HL-60 (cell line): ENCODE measurements at regions not wholly inside any gene's neighbourhood (a gene's known extent, or its start where the extent isn't known, plus 50 kb on each side); places are given as distances from the start of the nearest gene placed in this dataset.

Source experiments
- CTCF ChIP-seq: IDR thresholded peaks from one replicate; pipeline ENCODE4 v1.5.1; 2011; ENCODE audit warnings: low read length, control low read depth, inconsistent platforms; ENCODE audit not compliant: insufficient read depth
- POLR2AphosphoS5 ChIP-seq: IDR thresholded peaks from 2 replicates; pipeline ENCODE4 v1.6.1; 2012; ENCODE audit warnings: low read depth

DNA sequence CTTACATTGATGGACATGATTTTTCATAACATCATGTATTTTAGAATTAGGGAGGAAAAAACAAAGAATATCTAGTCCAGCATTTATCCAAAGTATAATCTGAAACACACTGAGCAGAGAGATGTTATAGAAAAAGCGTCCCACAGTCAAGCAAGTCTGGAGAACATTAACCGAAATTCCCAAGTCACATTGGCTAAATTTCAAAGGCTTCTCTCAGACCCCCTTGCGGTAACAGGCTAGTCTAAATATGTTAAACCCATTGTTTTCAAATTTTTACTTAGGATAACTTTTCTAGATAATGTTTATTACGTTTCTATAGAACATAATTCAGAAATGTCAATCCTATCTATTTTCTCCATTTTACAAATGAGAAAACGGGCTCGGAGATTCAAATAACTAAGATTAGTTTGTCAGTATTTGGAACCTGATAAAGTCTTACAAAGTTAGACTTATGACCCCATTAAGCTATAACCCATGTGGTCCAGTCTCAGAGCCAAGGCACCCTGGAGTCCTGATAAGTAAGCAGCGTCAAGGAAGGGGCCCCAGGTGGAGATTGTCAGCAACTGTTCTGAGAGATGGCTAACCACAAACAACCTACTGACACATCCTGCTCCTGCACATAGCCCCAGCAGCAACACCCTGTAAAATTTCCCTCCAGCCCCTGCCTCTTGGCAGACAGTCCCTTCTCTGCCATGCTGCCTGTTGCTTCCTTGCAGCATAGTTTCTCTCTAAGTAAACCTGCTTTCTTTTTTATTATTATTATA, 220.6 kb upstream of the TMEM260 start:
- TF ChIP-seq CTCF (no peak), POLR2AphosphoS5 (no peak)
